HG03135 (cell line): ENCODE measurements at regions not wholly inside any gene's neighbourhood (a gene's known extent, or its start where the extent isn't known, plus 50 kb on each side); places are given as distances from the start of the nearest gene placed in this dataset.
"Not testable (repeated sequence)": the region's sequence is repeated elsewhere in the genome, so short reads cannot be mapped to it uniquely, and the experiment has no call there.

Source experiments
- ATAC-seq: cut with Tn5 transposase; IDR thresholded peaks from one replicate; pipeline ENCODE4 v1.9.1; 2021; ENCODE audit warnings: mild to moderate bottlenecking, moderate library complexity; ENCODE audit not compliant: unreplicated experiment

DNA sequence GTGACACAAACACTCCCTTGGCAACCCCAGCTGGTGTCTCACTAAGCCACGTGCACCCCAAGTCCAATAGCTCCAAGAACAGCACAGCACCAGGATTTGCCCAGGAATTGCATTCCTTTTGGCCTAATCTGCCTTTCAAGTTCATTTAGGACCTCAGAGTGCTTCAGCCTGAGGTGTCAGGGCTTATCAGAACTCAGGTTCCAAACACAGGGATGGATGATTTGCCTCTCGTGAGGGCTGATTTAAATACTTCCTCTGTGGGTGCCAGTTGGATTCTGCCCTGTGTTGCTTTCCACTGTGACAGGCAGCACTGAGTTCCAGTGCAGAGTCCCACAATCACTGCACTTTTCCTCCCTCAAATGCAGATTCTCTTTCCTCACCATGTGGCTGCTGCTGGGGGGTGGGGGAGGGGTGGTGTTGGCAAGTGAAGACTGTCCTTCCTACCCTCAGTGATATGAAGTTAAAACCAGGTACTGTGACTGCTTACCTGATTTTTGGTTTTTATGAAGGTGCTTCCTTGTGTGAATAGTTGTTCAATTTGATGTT is 204.3 kb upstream of the STAC start:
- no peak for ATAC-seq

DNA sequence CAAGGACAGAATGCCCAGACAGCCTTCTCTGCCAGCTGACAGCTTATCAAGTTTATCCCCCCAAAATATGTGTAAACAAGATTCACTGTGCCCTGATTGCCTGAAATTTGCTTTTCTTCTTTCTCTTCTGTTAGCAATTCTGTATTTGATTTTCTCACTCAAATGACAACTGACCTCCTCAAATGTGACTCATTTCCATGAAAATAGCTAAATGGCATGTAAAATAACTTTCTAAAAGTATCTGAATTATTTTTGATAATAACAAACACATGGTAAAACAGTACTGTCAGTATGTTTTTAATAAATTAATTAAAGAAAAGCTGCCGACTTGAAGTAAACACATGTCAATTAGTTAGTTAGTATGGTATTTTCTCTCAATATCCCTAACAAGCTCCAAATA is 202.3 kb upstream of the STAC start:
- no peak for ATAC-seq

DNA sequence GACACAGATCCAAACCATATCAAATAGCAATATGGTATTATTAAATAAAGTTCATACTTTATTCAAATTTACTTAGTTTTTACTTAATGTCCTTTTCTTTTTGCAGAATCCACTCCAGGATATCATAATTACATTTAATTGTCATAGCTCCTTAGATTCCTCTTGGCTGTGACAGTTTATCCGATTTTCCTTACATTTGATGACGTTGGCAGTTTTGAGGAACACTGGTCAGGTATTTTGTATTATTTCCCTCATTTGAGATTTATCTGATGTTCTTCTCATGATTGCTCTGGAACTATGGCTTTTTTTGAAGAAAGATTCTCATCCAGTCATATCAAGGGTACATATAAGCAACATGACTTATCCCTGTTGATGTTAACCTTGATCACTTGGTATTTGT is 198.3 kb upstream of the STAC start:
- no peak for ATAC-seq

DNA sequence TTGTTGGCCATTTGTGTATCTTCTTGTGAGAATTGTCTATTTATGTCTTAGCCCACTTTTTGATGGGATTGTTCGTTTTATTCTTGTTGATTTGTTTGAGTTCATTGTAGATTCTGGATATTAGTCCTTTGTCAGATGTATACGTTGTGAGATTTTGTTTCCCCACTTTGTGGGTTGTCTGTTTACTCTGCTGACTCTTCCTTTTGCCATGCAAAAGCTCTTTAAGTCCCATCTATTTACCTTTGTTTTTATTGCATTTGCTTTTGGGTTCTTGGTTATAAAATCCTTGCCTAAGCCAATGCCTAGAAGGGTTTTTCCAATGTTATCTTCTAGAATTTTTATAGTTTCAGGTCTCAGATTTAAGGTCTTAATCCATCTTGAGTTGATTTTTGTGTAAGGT is 193.1 kb upstream of the STAC start:
- ATAC-seq = not testable (repeated sequence)

- no peak for ATAC-seq
Observed at GRCh38 chr3:36192901-36193300, 187.4 kb upstream of the STAC start.

- ATAC-seq = no peak
Observed at GRCh38 chr3:36193448-36193847, 186.9 kb upstream of the STAC start.

DNA sequence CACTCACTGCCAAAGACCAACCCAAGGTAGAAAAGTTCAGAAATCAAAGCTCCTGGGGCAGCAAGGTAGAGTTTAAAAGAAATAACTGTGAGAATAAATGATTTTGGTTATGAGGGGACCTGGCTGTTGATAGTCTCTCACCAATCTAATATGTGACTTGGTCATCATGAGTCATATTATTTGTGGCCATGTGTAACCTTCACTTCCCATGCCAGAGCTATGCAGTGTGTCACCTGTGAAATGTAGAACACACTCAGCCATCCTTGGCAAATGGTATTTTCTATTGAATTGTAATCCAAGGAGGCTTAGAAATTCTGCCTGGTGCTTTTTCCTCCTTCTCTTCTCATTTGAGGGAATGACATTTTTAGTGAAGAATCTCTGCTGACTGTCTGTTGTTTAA is 184.2 kb upstream of the STAC start:
- ATAC-seq = no peak

GRCh38 chr3:36197151-36197550 is 183.2 kb upstream of the STAC start:
- no peak for ATAC-seq

- ATAC-seq = no peak
Observed at GRCh38 chr3:36201546-36201945, 178.8 kb upstream of the STAC start.

DNA sequence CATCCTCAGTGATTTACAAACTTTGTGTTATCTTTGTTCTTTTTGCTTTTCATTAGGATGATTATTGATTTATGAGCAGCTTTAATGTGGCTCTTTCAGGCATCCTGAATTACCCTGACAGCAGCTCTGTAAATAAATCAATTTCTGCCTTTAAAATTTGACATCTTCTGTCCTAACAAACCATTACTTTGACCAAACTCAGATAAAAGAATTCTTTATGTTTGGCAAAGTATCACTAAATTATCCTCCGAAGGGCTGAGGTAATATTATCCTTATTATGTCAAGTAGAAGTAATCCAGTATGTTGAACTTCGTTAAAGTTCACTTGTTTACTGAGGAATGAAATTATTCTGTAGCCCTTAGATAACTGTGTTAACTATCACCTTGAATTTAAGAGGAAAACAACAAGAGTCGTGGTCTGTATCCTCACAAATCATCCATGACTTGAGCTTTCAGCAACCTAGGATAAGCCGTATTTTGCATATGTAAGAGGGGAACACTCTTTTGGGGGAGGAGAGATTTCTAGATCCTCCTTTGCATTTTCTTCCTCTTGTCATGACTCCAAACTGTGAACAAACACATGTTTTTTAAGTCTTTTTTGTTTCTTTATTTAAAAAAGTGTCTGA is 173.2 kb upstream of the STAC start:
- no peak for ATAC-seq

DNA sequence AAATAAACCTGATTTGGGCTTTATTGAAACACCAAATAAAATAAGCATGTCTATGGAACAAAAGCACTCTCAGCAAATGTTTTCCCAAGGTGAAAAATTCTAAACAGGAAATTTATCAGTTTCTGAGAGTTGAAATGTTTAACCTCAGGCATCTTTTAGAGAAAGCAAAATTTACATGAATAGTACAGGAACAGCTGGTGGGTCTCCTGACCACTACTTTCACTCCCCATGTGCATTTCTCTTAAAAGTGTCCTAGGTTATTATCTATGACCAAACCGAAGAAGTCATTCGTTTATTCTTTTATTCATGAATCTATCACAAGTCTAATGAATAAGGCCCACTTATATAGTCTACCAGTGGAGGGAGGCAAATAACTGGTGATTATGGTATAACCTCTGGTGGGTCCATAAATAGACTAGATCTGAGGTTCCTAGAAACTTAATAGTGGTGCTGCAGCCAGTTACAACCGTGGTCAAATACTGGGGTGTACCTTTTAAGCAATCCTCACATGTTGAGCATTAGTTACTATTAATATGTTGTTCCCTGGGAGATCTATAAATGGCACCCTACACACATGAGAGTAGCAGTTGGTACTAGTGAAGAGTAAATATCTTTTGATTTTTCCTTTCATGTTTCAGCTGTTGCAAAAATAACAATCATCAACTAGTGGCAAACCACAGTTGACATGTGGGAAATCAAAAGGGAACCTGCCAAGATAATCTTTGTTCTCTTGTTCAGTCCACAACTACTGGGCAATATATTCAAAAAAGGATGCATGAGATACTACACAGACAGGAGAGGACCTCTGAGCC is 169.3 kb upstream of the STAC start:
- peak; percentile 56 for ATAC-seq

DNA sequence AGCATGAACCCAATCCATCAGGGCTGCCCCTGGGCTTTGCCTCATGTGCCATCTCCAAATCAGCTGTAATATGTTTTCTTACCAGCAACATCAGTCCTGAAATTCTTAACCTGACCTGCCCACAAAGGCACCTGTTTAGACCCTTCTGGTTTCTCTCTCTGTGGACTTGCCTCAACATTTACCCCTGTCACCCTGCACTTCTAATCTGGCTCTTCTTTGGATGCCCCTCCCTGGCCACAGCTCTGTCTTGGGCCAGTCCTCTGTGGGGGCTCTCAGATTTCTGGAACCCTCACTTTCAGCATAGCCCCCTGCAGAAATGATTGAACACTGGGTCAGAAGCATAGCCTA is 168.7 kb upstream of the STAC start:
- peak; percentile 38 for ATAC-seq

GRCh38 chr3:36212251-36212650 is 168.1 kb upstream of the STAC start:
- no peak for ATAC-seq

DNA sequence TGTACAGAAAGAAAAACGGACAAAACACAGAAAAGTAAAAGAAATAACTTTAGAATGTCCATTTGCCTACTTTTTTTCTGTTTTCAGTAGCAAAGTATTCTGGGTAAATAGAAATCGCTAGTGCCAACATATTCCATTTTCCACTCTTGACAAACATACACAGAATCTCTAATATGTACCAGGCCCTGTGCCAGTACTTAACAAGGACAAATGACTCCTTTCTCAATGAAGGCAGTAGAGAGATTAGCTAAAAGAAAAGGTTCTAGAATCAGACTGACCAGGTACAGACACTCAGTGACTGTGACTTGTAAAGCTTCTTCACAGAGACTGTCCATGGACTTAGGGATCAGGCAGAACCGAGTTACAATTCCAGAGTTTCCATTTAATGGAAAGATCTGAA is 165.8 kb upstream of the STAC start:
- no peak for ATAC-seq

DNA sequence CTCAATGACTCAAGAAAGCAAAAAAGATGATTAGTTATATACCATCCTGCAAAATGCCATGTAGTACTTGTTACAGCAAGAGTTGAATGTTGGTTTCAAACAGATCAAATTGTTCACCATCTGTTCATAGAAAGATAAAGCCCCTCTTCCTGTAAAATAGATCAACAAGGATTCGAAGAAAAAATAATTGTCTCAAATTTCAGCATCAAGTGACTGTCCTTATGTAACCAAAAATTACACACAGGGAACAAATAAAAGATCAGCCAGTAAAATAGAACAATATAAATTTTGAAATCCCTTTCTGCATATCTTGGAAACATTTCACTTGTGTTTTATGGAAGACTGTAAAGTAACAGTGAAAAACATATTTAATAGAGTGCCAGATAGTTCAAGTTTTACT is 165.1 kb upstream of the STAC start:
- no peak for ATAC-seq

- no peak for ATAC-seq
Observed at GRCh38 chr3:36219398-36219797, 160.9 kb upstream of the STAC start.

GRCh38 chr3:36220173-36220572 is 160.1 kb upstream of the STAC start:
- ATAC-seq = no peak

- no peak for ATAC-seq
Observed at GRCh38 chr3:36221975-36222374, 158.3 kb upstream of the STAC start.

- no peak for ATAC-seq
Observed at GRCh38 chr3:36227980-36228379, 152.3 kb upstream of the STAC start.

DNA sequence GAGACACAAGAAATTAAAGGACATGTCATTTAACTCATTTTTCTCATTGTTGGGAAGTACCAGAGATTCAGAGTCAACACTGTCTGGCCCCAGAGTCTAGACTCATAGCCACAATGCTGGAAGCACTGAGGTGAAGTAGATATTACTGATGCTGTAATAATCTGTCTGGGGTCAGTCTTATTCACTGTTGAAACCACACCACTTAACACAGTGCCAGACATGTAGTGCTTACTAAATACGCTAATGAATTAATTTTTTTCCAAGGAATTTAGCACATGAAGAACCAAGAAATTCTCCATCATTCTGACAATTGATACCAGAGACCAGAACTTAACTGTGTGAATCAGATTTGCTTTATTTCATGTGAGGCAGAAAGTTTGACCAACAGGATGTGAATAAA is 150.8 kb upstream of the STAC start:
- no peak for ATAC-seq

- no peak for ATAC-seq
Observed at GRCh38 chr3:36232797-36233489, 147.4 kb upstream of the STAC start.

DNA sequence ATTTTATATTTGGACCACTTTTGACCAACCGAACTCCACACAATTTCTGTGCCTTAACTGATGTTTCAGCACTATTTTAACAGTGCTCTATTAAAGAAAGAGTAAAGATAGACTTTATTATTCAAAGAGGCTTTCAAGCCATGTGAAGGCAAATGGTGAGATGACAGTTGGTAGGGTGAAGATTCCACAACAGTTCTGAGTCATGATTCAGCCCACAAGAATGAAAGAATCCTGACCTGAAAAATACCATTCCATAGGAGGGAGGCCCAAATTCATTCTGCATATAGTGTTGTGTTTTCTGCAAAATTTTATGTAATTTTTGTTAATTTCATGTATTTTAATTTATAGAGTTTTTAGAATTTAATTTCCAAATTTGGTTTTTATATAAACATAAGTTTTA is 135.6 kb upstream of the STAC start:
- ATAC-seq = no peak
